ENCODE measurements at regions not wholly inside any gene's neighbourhood (a gene's known extent, or its start where the extent isn't known, plus 50 kb on each side); places are given as distances from the start of the nearest gene placed in this dataset.
A peak's percentile ranks its signal among the peaks of the same experiment; 100 is the strongest.
"Not testable (repeated sequence)": the region's sequence is repeated elsewhere in the genome, so short reads cannot be mapped to it uniquely, and the experiment has no call there.

- no peaks in the 10 kb centered on the region for H3K36me3 Mint-ChIP-seq (ENCODE audit: low read depth)
- no peaks in the 10 kb centered on the region for H3K27me3 Mint-ChIP-seq (ENCODE audit: low read depth, poor library complexity)
- H3K4me1 Mint-ChIP-seq = peaks cover 8% of the 10 kb centered on the region
- H3K9me3 Mint-ChIP-seq = no peaks in the 10 kb centered on the region
- TF ChIP-seq, protein P1, sequence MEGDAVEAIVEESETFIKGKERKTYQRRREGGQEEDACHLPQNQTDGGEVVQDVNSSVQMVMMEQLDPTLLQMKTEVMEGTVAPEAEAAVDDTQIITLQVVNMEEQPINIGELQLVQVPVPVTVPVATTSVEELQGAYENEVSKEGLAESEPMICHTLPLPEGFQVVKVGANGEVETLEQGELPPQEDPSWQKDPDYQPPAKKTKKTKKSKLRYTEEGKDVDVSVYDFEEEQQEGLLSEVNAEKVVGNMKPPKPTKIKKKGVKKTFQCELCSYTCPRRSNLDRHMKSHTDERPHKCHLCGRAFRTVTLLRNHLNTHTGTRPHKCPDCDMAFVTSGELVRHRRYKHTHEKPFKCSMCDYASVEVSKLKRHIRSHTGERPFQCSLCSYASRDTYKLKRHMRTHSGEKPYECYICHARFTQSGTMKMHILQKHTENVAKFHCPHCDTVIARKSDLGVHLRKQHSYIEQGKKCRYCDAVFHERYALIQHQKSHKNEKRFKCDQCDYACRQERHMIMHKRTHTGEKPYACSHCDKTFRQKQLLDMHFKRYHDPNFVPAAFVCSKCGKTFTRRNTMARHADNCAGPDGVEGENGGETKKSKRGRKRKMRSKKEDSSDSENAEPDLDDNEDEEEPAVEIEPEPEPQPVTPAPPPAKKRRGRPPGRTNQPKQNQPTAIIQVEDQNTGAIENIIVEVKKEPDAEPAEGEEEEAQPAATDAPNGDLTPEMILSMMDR (IDR thresholded peaks at IDR 0.05) = no peak
- H3K4me3 Mint-ChIP-seq = no peak overlapping the region
- no peak for DNase-seq
- H3K27ac Mint-ChIP-seq = peak overlapping the region; percentile 43
Measured at GRCh38 chr9:12415361-12415760, 277.8 kb upstream of the TYRP1 start.

DNA sequence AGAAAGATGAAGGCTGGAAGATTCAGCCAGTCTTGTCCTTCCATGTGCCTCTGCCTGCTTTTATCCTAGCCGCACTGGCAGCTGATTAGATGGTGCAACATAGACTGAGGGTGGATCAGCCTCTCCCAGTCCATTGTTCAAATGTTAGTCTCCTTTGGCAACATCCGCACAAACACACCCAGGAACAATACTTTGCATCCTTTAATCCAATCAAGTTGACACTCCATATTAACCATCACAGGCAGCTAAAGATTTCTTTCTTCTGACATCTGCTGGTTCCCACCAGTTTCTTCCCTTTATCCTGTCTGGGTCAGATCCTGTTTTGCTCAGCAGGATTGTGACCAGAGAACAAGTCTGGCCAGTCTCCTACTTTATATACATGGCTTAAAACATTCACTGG lies 276.5 kb upstream of the TYRP1 start:
- DNase-seq = no peak
- no peak overlapping the region for H3K27ac Mint-ChIP-seq
- no peaks in the 10 kb centered on the region for H3K36me3 Mint-ChIP-seq (ENCODE audit: low read depth)
- H3K4me1 Mint-ChIP-seq = peaks cover 8% of the 10 kb centered on the region
- no peak overlapping the region for H3K4me3 Mint-ChIP-seq
- TF ChIP-seq, protein P1 (IDR thresholded peaks at IDR 0.05) = no peak
- no peaks in the 10 kb centered on the region for H3K9me3 Mint-ChIP-seq
- no peaks in the 10 kb centered on the region for H3K27me3 Mint-ChIP-seq (ENCODE audit: low read depth, poor library complexity)

- TF ChIP-seq, protein P1 (IDR thresholded peaks at IDR 0.05) = no peak
- peaks cover 3% of the 10 kb centered on the region for H3K27me3 Mint-ChIP-seq (ENCODE audit: low read depth, poor library complexity)
- H3K4me3 Mint-ChIP-seq = no peak overlapping the region
- no peak overlapping the region for H3K27ac Mint-ChIP-seq
- no peaks in the 10 kb centered on the region for H3K9me3 Mint-ChIP-seq
- no peaks in the 10 kb centered on the region for H3K36me3 Mint-ChIP-seq (ENCODE audit: low read depth)
- DNase-seq = no peak
- no peaks in the 10 kb centered on the region for H3K4me1 Mint-ChIP-seq
Measured at GRCh38 chr9:12424243-12424642, 268.9 kb upstream of the TYRP1 start.

GRCh38 chr9:12425878-12426864 lies 267.0 kb upstream of the TYRP1 start:
- Mint-ChIP-seq H3K9me3 (no peaks in the 10 kb centered on the region), H3K36me3 (ENCODE audit: low read depth) (no peaks in the 10 kb centered on the region), H3K27ac (no peak overlapping the region), H3K4me3 (no peak overlapping the region), H3K4me1 (no peaks in the 10 kb centered on the region), H3K27me3 (ENCODE audit: low read depth, poor library complexity) (peaks cover 3% of the 10 kb centered on the region)
- TF ChIP-seq, protein P1 (IDR thresholded peaks at IDR 0.05) = peak; percentile 15
- no peak for DNase-seq

GRCh38 chr9:12439267-12439666 lies 253.9 kb upstream of the TYRP1 start:
- TF ChIP-seq, protein P1 (IDR thresholded peaks at IDR 0.05) = no peak
- Mint-ChIP-seq H3K4me1 (no peaks in the 10 kb centered on the region), H3K27me3 (ENCODE audit: low read depth, poor library complexity) (peaks cover 6% of the 10 kb centered on the region), H3K4me3 (no peak overlapping the region), H3K9me3 (no peaks in the 10 kb centered on the region), H3K27ac (no peak overlapping the region), H3K36me3 (ENCODE audit: low read depth) (no peaks in the 10 kb centered on the region)
- no peak for DNase-seq

- H3K4me3 Mint-ChIP-seq; DNase-seq; H3K4me1 Mint-ChIP-seq; H3K27me3 Mint-ChIP-seq (ENCODE audit: low read depth, poor library complexity); H3K36me3 Mint-ChIP-seq (ENCODE audit: low read depth); H3K9me3 Mint-ChIP-seq; H3K27ac Mint-ChIP-seq: not testable (repeated sequence)
Measured at GRCh38 chr9:12441080-12441479, 252.1 kb upstream of the TYRP1 start.
